ENCODE measurements at regions not wholly inside any gene's neighbourhood (a gene's known extent, or its start where the extent isn't known, plus 50 kb on each side); places are given as distances from the start of the nearest gene placed in this dataset.

DNA sequence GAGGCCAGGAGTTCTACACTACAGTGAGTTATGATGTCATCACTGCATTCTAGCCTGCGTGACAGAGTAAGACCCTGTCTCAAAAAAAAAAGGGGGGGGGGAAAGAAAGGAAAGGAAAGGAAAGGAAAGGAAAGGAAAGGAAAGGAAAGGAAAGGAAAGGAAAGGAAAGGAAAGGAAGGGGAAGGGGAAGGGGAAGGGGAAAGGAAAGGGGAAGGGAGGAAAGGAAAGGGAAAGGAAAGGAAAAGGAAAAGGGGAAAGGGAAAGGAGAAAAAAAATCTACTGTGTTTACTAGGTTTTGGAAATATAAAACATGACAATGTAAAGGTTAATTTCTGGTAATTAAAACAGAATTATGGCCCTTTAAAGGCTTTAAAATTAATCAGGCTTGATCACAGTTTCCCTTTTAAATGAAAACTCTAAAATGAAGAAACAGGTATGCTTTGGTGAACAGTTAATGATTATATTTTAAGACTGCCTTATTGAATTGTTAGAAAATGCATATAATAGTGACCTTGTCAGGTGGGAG is 131.9 kb upstream of the POU5F2 start:
- dilution Hi-C loops (cut with HindIII; ENCODE audit: low sequenced_read_pairs, unreplicated experiment) (no loop called here), in situ Hi-C loops (cut with MboI; ENCODE audit: low sequenced_read_pairs) (no loop called here), intact Hi-C loops (cut with micrococcal nuclease) (no loop called here)
- Histone ChIP-seq H2AFZ (replicated peaks; ENCODE audit: low read length, poor library complexity) (no peak overlapping the region), H2AK9ac (replicated peaks; ENCODE audit: low read depth, low read length, poor library complexity) (no peak overlapping the region), H2BK120ac (ENCODE audit: low read depth, low read length) (no peak overlapping the region), H3K27ac (ENCODE audit: insufficient read depth, low read length) (no peak overlapping the region), H3K9ac (ENCODE audit: low read depth, low read length) (no peak overlapping the region), H3K18ac (ENCODE audit: low read depth, low read length) (no peak overlapping the region), H2BK20ac (ENCODE audit: low read depth, low read length) (no peak overlapping the region), H3K4ac (ENCODE audit: low read depth, low read length) (no peak overlapping the region), H3K4me1 (ENCODE audit: control insufficient read depth, insufficient read depth, low read length) (peaks cover 2% of the 10 kb centered on the region; the same call in 1 of the 2 replicates), H3K14ac (replicated peaks; ENCODE audit: low read depth, low read length) (no peak overlapping the region), H4K91ac (ENCODE audit: insufficient read depth, low read depth, low read length) (no peak overlapping the region), H2BK5ac (ENCODE audit: low read depth, low read length, poor library complexity, severe bottlenecking) (no peak overlapping the region), H3K23ac (ENCODE audit: low read depth, low read length) (no peak overlapping the region), H2BK15ac (ENCODE audit: low read depth, low read length) (no peak overlapping the region), H4K5ac (ENCODE audit: low read depth, low read length) (no peak overlapping the region), H3K36me3 (ENCODE audit: control insufficient read depth, insufficient read depth, low read length) (no peaks in the 10 kb centered on the region), H4K8ac (ENCODE audit: low read depth in 2 of 2, low read length in 2 of 2) (no peak overlapping the region), H2AK5ac (ENCODE audit: low read depth, low read length) (no peak overlapping the region), H3K27me3 (ENCODE audit: control insufficient read depth, insufficient read depth, low read length) (no peaks in the 10 kb centered on the region), H3K56ac (ENCODE audit: extremely low read depth, insufficient read depth, low read length) (no peak overlapping the region), H3K4me3 (ENCODE audit: insufficient read depth, low read depth, low read length) (no peak overlapping the region), H3K79me1 (ENCODE audit: low read depth in 1 of 2, low read length in 2 of 2) (0 out of 4 replicates have a peak, but pooled peaks cover 0 to under 1% of the 10 kb centered on the region in 2 experiments), H3K9me3 (ENCODE audit: control insufficient read depth, insufficient read depth, low read length) (no peaks in the 10 kb centered on the region), H3K9me1 (ENCODE audit: insufficient read depth, low read length) (no peaks in the 10 kb centered on the region; the same call in 1 of the 2 replicates), H3K4me2 (ENCODE audit: low read depth, low read length) (no peak overlapping the region), H4K20me1 (ENCODE audit: insufficient read depth, low read length) (no peaks in the 10 kb centered on the region; the same call in 1 of the 2 replicates)
- TF ChIP-seq CHD1 (IDR thresholded peaks at IDR 0.05; ENCODE audit: low read depth, low read length), result no peak
- no peak for TF ChIP-seq FOS (IDR thresholded peaks at IDR 0.05; ENCODE audit: low read depth, low read length)
- no peak for TF ChIP-seq MXI1 (IDR thresholded peaks at IDR 0.05; ENCODE audit: borderline replicate concordance, low read depth, low read length)
- POLR2A ChIA-PET (ENCODE audit: unreplicated experiment), result no interaction called here
- ATAC-seq (ENCODE audit: low read depth), result no peak
- WGBS, 2 experiments (ENCODE audit: extremely low coverage in 2 of 2, insufficient read length in 1 of 2), result no CpG with 5 or more reads among the region's 1 CpG
- no peak for DNase-seq
- BruUV-seq (replicated peaks), result no TSS peak
- CTCF ChIA-PET, result interaction anchor here (0.6 kb wide), 1 partner anchor 976 kb away, joined by 4 read pairs; no protein-coding TSS in a partner anchor
